ENCODE measurements at regions not wholly inside any gene's neighbourhood (a gene's known extent, or its start where the extent isn't known, plus 50 kb on each side); places are given as distances from the start of the nearest gene placed in this dataset.

GRCh38 chr13:40504641-40505040 is 161.8 kb downstream of the FOXO1 start:
- Histone ChIP-seq H3K27me3 (ENCODE audit: control insufficient read depth in 1 of 2, insufficient read depth in 2 of 2, low read length in 2 of 2) (no peaks in the 10 kb centered on the region), H3K4me1 (ENCODE audit: insufficient read depth, low read length) (peaks cover 27% of the 10 kb centered on the region), H3K27ac (ENCODE audit: low read depth in 1 of 2, low read length in 2 of 2) (no peak overlapping the region), H3K36me3 (ENCODE audit: insufficient read depth, low read length) (no peaks in the 10 kb centered on the region), H3K9me3 (ENCODE audit: control insufficient read depth in 1 of 2, insufficient read depth in 1 of 2, low read length in 2 of 2) (no peaks in the 10 kb centered on the region), H3K4me3 (ENCODE audit: low read length) (no peak overlapping the region)
- no peaks in the 10 kb centered on the region for H3K9me3 Mint-ChIP-seq
- ChIA-PET POLR2A (interaction anchor here (2.8 kb wide), 1 partner anchor 10 kb away, joined by 10 read pairs; no protein-coding TSS in a partner anchor), CTCF (interaction anchor here (0.6 kb wide), 1 partner anchor 191 kb away, joined by 6 read pairs; no protein-coding TSS in a partner anchor)
- no peaks in the 10 kb centered on the region for H3K27me3 Mint-ChIP-seq
- TF ChIP-seq CTCF (IDR thresholded peaks at IDR 0.05): no peak
- no peaks in the 10 kb centered on the region for H3K36me3 Mint-ChIP-seq (ENCODE audit: low read depth)
- H3K27ac Mint-ChIP-seq: no peak overlapping the region
- DNase-seq (no peak), ATAC-seq (ENCODE audit: poor library complexity) (no peak)
- H3K4me1 Mint-ChIP-seq (ENCODE audit: low read depth): peaks cover 68% of the 10 kb centered on the region
- intact Hi-C loops (cut with DNase I, micrococcal nuclease): no loop called here
- no peak overlapping the region for H3K4me3 Mint-ChIP-seq

- ATAC-seq (ENCODE audit: poor library complexity): no peak
Observed at GRCh38 chr13:40505196-40505595, 161.2 kb downstream of the FOXO1 start.

More at GRCh38 chr13:40505196-40505595, 161.2 kb downstream of the FOXO1 start:
- Mint-ChIP-seq H3K4me1 (ENCODE audit: low read depth) (peaks cover 68% of the 10 kb centered on the region), H3K27ac (no peak overlapping the region), H3K9me3 (no peaks in the 10 kb centered on the region), H3K36me3 (ENCODE audit: low read depth) (no peaks in the 10 kb centered on the region), H3K27me3 (no peaks in the 10 kb centered on the region), H3K4me3 (no peak overlapping the region)
- Histone ChIP-seq H3K27ac (ENCODE audit: low read depth in 1 of 2, low read length in 2 of 2) (no peak overlapping the region), H3K9me3 (ENCODE audit: control insufficient read depth in 1 of 2, insufficient read depth in 1 of 2, low read length in 2 of 2) (no peaks in the 10 kb centered on the region), H3K27me3 (ENCODE audit: control insufficient read depth in 1 of 2, insufficient read depth in 2 of 2, low read length in 2 of 2) (no peaks in the 10 kb centered on the region), H3K4me3 (ENCODE audit: low read length) (no peak overlapping the region), H3K4me1 (ENCODE audit: insufficient read depth, low read length) (peaks cover 27% of the 10 kb centered on the region), H3K36me3 (ENCODE audit: insufficient read depth, low read length) (no peaks in the 10 kb centered on the region)
- intact Hi-C loops (cut with DNase I, micrococcal nuclease): no loop called here
- ChIA-PET POLR2A (interaction anchor here (2.8 kb wide), 1 partner anchor 11 kb away, joined by 10 read pairs; no protein-coding TSS in a partner anchor), CTCF (no interaction called here)
- no peak for DNase-seq
- TF ChIP-seq CTCF (IDR thresholded peaks at IDR 0.05): no peak
